ENCODE measurements at regions not wholly inside any gene's neighbourhood (a gene's known extent, or its start where the extent isn't known, plus 50 kb on each side); places are given as distances from the start of the nearest gene placed in this dataset.

GRCh38 chr4:178856139-178856800 is 1414.0 kb upstream of the AGA start:
- DNase-seq: no peak

- no peak for DNase-seq
Observed at GRCh38 chr4:178871476-178871875, 1429.2 kb upstream of the AGA start.

- no peak for DNase-seq
Observed at GRCh38 chr4:178881937-178882336, 1439.7 kb upstream of the AGA start.

GRCh38 chr4:178894126-178894525 is 1451.9 kb upstream of the AGA start:
- DNase-seq: no peak

- no peak for DNase-seq
Observed at GRCh38 chr4:178899084-178899483, 1456.8 kb upstream of the AGA start.

- DNase-seq: no peak
Observed at GRCh38 chr4:178917756-178918155, 1475.5 kb upstream of the AGA start.

GRCh38 chr4:178937130-178937529 is 1494.9 kb upstream of the AGA start:
- DNase-seq: no peak

- no peak for DNase-seq
Observed at GRCh38 chr4:178941975-178942374, 1499.7 kb upstream of the AGA start.

- DNase-seq: no peak
Observed at GRCh38 chr4:178953447-178954120, 1511.3 kb upstream of the AGA start.

- DNase-seq: no peak
Observed at GRCh38 chr4:178955614-178956013, 1513.4 kb upstream of the AGA start.

GRCh38 chr4:178958725-178959440 is 1516.6 kb upstream of the AGA start:
- DNase-seq: no peak

GRCh38 chr4:178963446-178964045 is 1521.3 kb upstream of the AGA start:
- no peak for DNase-seq

GRCh38 chr4:178966644-178967043 is 1524.4 kb upstream of the AGA start:
- DNase-seq: no peak

- DNase-seq: no peak
Observed at GRCh38 chr4:178970433-178971140, 1528.3 kb upstream of the AGA start.

- no peak for DNase-seq
Observed at GRCh38 chr4:178976861-178977260, 1534.6 kb upstream of the AGA start.

GRCh38 chr4:178993306-178993705 is 1551.1 kb upstream of the AGA start:
- no peak for DNase-seq

GRCh38 chr4:179001918-179002317 is 1559.7 kb upstream of the AGA start:
- DNase-seq: no peak

- DNase-seq: no peak
Observed at GRCh38 chr4:179007755-179008154, 1565.5 kb upstream of the AGA start.

- no peak for DNase-seq
Observed at GRCh38 chr4:179017581-179017980, 1575.3 kb upstream of the AGA start.

GRCh38 chr4:179027569-179027968 is 1585.3 kb upstream of the AGA start:
- no peak for DNase-seq

GRCh38 chr4:179028321-179028720 is 1586.1 kb upstream of the AGA start:
- DNase-seq: no peak

GRCh38 chr4:179029683-179030082 is 1587.4 kb upstream of the AGA start:
- no peak for DNase-seq

- DNase-seq: no peak
Observed at GRCh38 chr4:179040259-179040658, 1598.0 kb upstream of the AGA start.

Data from NCI-H1436 treated with DMSO at 0.1 percent for 48 hours (cell line).